ENCODE measurements at regions not wholly inside any gene's neighbourhood (a gene's known extent, or its start where the extent isn't known, plus 50 kb on each side); places are given as distances from the start of the nearest gene placed in this dataset.

DNA sequence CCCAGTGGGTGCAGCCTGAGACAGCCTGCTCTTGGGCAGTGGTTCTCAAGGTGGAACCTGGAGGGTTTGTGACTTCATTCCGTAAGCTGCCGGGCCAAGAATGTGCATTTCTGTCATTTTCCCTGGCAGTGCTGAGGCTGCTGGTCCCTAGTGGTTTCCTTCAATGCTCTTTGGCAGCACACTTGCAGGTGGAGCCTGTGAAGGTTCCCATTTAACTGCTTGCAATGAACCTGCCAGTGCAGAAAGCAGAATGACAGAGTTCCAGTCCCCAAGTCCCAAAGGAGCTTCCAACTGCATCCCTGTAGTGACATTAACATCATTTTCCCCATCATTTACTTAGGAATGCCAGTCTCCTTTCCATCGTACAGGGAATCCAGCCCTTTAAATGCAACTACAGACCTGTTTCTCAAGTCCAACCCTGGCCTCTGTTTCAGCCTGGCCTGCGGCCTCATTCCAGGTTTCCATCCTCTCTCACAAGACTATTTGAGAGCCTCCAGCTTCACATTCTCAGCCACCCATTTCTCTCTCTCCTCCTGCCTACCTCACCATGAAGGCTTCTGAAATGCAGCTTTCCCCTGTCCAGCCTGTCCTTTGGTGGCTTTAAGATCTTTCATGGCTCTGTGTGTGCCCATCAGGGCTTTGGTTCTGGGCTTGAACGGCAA, 149.7 kb upstream of the GGTLC1 start:
- Histone ChIP-seq H3K27ac (ENCODE audit: low read depth, low read length) (no peak overlapping the region), H2AFZ (ENCODE audit: low read depth, low read length) (no peak overlapping the region), H3K79me2 (ENCODE audit: insufficient read depth, low read length) (no peaks in the 10 kb centered on the region), H3K9ac (ENCODE audit: low read length) (no peak overlapping the region), H4K20me1 (ENCODE audit: insufficient read depth, low read length) (no peaks in the 10 kb centered on the region), H3K36me3 (ENCODE audit: insufficient read depth, low read length) (no peaks in the 10 kb centered on the region), H3K4me1 (ENCODE audit: insufficient read depth, low read length) (no peaks in the 10 kb centered on the region), H3K4me3 (ENCODE audit: insufficient read depth, low read depth, low read length) (no peak overlapping the region), H3K27me3 (ENCODE audit: insufficient read depth, low read length) (no peaks in the 10 kb centered on the region), H3K4me2 (ENCODE audit: low read length) (no peak overlapping the region), H3K9me3 (ENCODE audit: insufficient read depth, low read depth, low read length) (peaks cover 9% of the 10 kb centered on the region)
- Mint-ChIP-seq H3K4me1 (ENCODE audit: low read depth, unreplicated experiment) (peaks cover 8% of the 10 kb centered on the region), H3K27ac (ENCODE audit: unreplicated experiment) (no peak overlapping the region), H3K36me3 (ENCODE audit: low read depth, unreplicated experiment) (no peaks in the 10 kb centered on the region), H3K27me3 (ENCODE audit: low read depth, unreplicated experiment) (peaks cover 33% of the 10 kb centered on the region), H3K4me3 (ENCODE audit: unreplicated experiment) (no peak overlapping the region), H3K9me3 (ENCODE audit: unreplicated experiment) (peaks cover 6% of the 10 kb centered on the region)
- TF ChIP-seq EZH2 (IDR thresholded peaks at IDR 0.05; ENCODE audit: insufficient read depth, low read length), result no peak
- TF ChIP-seq, protein P1, sequence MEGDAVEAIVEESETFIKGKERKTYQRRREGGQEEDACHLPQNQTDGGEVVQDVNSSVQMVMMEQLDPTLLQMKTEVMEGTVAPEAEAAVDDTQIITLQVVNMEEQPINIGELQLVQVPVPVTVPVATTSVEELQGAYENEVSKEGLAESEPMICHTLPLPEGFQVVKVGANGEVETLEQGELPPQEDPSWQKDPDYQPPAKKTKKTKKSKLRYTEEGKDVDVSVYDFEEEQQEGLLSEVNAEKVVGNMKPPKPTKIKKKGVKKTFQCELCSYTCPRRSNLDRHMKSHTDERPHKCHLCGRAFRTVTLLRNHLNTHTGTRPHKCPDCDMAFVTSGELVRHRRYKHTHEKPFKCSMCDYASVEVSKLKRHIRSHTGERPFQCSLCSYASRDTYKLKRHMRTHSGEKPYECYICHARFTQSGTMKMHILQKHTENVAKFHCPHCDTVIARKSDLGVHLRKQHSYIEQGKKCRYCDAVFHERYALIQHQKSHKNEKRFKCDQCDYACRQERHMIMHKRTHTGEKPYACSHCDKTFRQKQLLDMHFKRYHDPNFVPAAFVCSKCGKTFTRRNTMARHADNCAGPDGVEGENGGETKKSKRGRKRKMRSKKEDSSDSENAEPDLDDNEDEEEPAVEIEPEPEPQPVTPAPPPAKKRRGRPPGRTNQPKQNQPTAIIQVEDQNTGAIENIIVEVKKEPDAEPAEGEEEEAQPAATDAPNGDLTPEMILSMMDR (IDR thresholded peaks at IDR 0.05; ENCODE audit: insufficient read depth, low read depth, low read length), result no peak
- FAIRE-seq (no peak), DNase-seq (ENCODE audit: low read depth) (no peak)

DNA sequence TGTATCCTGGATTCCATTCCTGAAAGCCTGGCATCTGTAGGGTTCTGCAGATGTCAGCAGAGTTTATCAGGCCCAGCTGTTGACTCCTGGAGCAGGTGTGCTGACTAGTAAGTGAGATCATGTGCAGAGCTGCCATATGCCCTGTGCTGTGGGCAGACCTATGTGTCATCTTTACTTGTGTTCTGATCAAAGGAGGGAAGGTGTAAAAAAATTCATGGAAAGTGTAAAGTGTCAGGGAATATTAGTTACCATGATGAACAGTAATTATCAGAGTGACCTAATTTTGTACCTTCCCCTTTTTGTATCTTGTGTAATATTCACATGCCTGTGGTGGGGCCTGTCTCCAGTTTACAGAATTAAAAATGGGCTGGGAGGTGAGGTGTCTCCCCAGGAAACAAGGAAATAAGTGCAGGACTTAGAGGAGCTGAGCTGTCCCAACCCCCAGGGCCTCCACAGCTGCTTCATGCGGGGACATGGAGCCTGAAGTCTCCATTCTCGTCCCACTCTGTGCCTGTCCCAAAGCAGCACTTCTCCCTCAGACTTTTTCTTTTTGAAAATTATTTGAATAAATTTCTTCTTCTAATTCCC, 148.2 kb upstream of the GGTLC1 start:
- no peak for FAIRE-seq
- peaks cover 20% of the 10 kb centered on the region for H3K4me1 Mint-ChIP-seq (ENCODE audit: low read depth, unreplicated experiment)
- no peak overlapping the region for H3K4me3 Mint-ChIP-seq (ENCODE audit: unreplicated experiment)

More for the DNA sequence above, 148.2 kb upstream of the GGTLC1 start:
- no peaks in the 10 kb centered on the region for H3K36me3 Mint-ChIP-seq (ENCODE audit: low read depth, unreplicated experiment)
- TF ChIP-seq EZH2 (IDR thresholded peaks at IDR 0.05; ENCODE audit: insufficient read depth, low read length), result no peak
- TF ChIP-seq, protein P1 (IDR thresholded peaks at IDR 0.05; ENCODE audit: insufficient read depth, low read depth, low read length), result no peak
- H3K27ac ChIP-seq (ENCODE audit: low read depth, low read length), result no peak overlapping the region
- peaks cover 8% of the 10 kb centered on the region for H3K9me3 ChIP-seq (ENCODE audit: insufficient read depth, low read depth, low read length)
- H3K4me3 ChIP-seq (ENCODE audit: insufficient read depth, low read depth, low read length), result no peak overlapping the region
- no peak for DNase-seq (ENCODE audit: low read depth)
- no peaks in the 10 kb centered on the region for H4K20me1 ChIP-seq (ENCODE audit: insufficient read depth, low read length)
- H3K27me3 Mint-ChIP-seq (ENCODE audit: low read depth, unreplicated experiment), result peaks cover 25% of the 10 kb centered on the region
- no peaks in the 10 kb centered on the region for H3K79me2 ChIP-seq (ENCODE audit: insufficient read depth, low read length)
- no peak overlapping the region for H3K9ac ChIP-seq (ENCODE audit: low read length)
- H3K36me3 ChIP-seq (ENCODE audit: insufficient read depth, low read length), result no peaks in the 10 kb centered on the region
- no peaks in the 10 kb centered on the region for H3K27me3 ChIP-seq (ENCODE audit: insufficient read depth, low read length)
- H3K4me2 ChIP-seq (ENCODE audit: low read length), result no peak overlapping the region
- H3K27ac Mint-ChIP-seq (ENCODE audit: unreplicated experiment), result no peak overlapping the region
- no peak overlapping the region for H2AFZ ChIP-seq (ENCODE audit: low read depth, low read length)
- H3K4me1 ChIP-seq (ENCODE audit: insufficient read depth, low read length), result no peaks in the 10 kb centered on the region
- H3K9me3 Mint-ChIP-seq (ENCODE audit: unreplicated experiment), result peaks cover 7% of the 10 kb centered on the region
